AG08396 (cell line): ENCODE measurements at regions not wholly inside any gene's neighbourhood (a gene's known extent, or its start where the extent isn't known, plus 50 kb on each side); places are given as distances from the start of the nearest gene placed in this dataset.

Experiments used
- DNase-seq: peaks from one replicate; pipeline ENCODE4 v3.0.0; 2012; ENCODE audit warnings: low spot score, mixed read lengths

GRCh38 chr10:111506266-111507034 lies 429.6 kb downstream of the ADRA2A start:
- no peak for DNase-seq

GRCh38 chr10:111511751-111512150 lies 434.9 kb downstream of the ADRA2A start:
- DNase-seq: no peak

- no peak for DNase-seq
Observed at GRCh38 chr10:111515264-111515663, 438.4 kb downstream of the ADRA2A start.

GRCh38 chr10:111515706-111516105 lies 438.9 kb downstream of the ADRA2A start:
- no peak for DNase-seq

GRCh38 chr10:111516144-111516543 lies 439.3 kb downstream of the ADRA2A start:
- no peak for DNase-seq

- no peak for DNase-seq
Observed at GRCh38 chr10:111522141-111522540, 445.3 kb downstream of the ADRA2A start.

- DNase-seq: no peak
Observed at GRCh38 chr10:111522551-111522950, 445.7 kb downstream of the ADRA2A start.

GRCh38 chr10:111523016-111523415 lies 446.2 kb downstream of the ADRA2A start:
- DNase-seq: no peak

- DNase-seq: no peak
Observed at GRCh38 chr10:111524134-111524533, 447.3 kb downstream of the ADRA2A start.

GRCh38 chr10:111525696-111526095 lies 448.9 kb downstream of the ADRA2A start:
- no peak for DNase-seq

GRCh38 chr10:111531690-111532089 lies 454.9 kb downstream of the ADRA2A start:
- no peak for DNase-seq

- no peak for DNase-seq
Observed at GRCh38 chr10:111532139-111532538, 455.3 kb downstream of the ADRA2A start.

- DNase-seq: no peak
Observed at GRCh38 chr10:111539246-111539645, 462.4 kb downstream of the ADRA2A start.

- DNase-seq: no peak
Observed at GRCh38 chr10:111543854-111544253, 467.0 kb downstream of the ADRA2A start.

GRCh38 chr10:111545861-111546605 lies 469.2 kb downstream of the ADRA2A start:
- no peak for DNase-seq

- DNase-seq: no peak
Observed at GRCh38 chr10:111548084-111548726, 471.4 kb downstream of the ADRA2A start.

GRCh38 chr10:111551001-111551400 lies 474.2 kb downstream of the ADRA2A start:
- no peak for DNase-seq

- no peak for DNase-seq
Observed at GRCh38 chr10:111556666-111557065, 479.8 kb downstream of the ADRA2A start.

- DNase-seq: no peak
Observed at GRCh38 chr10:111558211-111558610, 481.4 kb downstream of the ADRA2A start.

- no peak for DNase-seq
Observed at GRCh38 chr10:111560027-111560426, 483.2 kb downstream of the ADRA2A start.

- no peak for DNase-seq
Observed at GRCh38 chr10:111561124-111561523, 484.3 kb downstream of the ADRA2A start.

- DNase-seq: no peak
Observed at GRCh38 chr10:111565542-111565941, 488.7 kb downstream of the ADRA2A start.

- no peak for DNase-seq
Observed at GRCh38 chr10:111578076-111578475, 501.2 kb downstream of the ADRA2A start.
